Parathyroid adenoma (tissue), 2 donors: ENCODE measurements at regions not wholly inside any gene's neighbourhood (a gene's known extent, or its start where the extent isn't known, plus 50 kb on each side); places are given as distances from the start of the nearest gene placed in this dataset.

Source experiments
- H2AFZ ChIP-seq: fragments of 300-600 bp; sonication (generic); one replicate; pipeline ENCODE4 v1.7.0; 2017; ENCODE audit warnings: antibody characterized with exemption, mild to moderate bottlenecking
- H3K27ac ChIP-seq: fragments of 300-600 bp; sonication (generic); one replicate; pipeline ENCODE4 v1.7.0; 2017
- H3K27me3 ChIP-seq: fragments of 300-600 bp; sonication (generic); one replicate; pipeline ENCODE4 v1.7.0; 2017; ENCODE audit warnings: low read length; ENCODE audit not compliant: control insufficient read depth, insufficient read depth
- H3K36me3 ChIP-seq: fragments of 300-600 bp; sonication (generic); one replicate; pipeline ENCODE4 v1.7.0; 2017; ENCODE audit warnings: low read length; ENCODE audit not compliant: control insufficient read depth, insufficient read depth
- H3K4me1 ChIP-seq: fragments of 300-600 bp; sonication (generic); one replicate; pipeline ENCODE4 v1.7.0; 2017; ENCODE audit warnings: control low read depth
- H3K4me2 ChIP-seq: fragments of 300-600 bp; sonication (generic); one replicate; pipeline ENCODE4 v1.7.0; 2017; ENCODE audit warnings: low read length
- H3K4me3 ChIP-seq: fragments of 300-600 bp; sonication (generic); one replicate; pipeline ENCODE4 v1.7.0; 2017; ENCODE audit warnings: low read depth, low read length
- H3K79me2 ChIP-seq: fragments of 300-600 bp; sonication (generic); one replicate; pipeline ENCODE4 v1.7.0; 2017; ENCODE audit warnings: control low read depth
- H3K9ac ChIP-seq: fragments of 300-600 bp; sonication (generic); one replicate; pipeline ENCODE4 v1.7.0; 2017; ENCODE audit warnings: mild to moderate bottlenecking
- H3K9me3 ChIP-seq: fragments of 300-600 bp; sonication (generic); one replicate; pipeline ENCODE4 v1.7.0; 2017; ENCODE audit warnings: low read length; ENCODE audit not compliant: control insufficient read depth
- CTCF ChIP-seq: fragments of 300-600 bp; sonication (generic); IDR thresholded peaks from one replicate; pipeline ENCODE4 v1.7.0; 2017; ENCODE audit warnings: antibody characterized with exemption, mild to moderate bottlenecking
- donor health status: primary hyperparathyroidism.

- Histone ChIP-seq H2AFZ (no peak overlapping the region), H3K36me3 (no peaks in the 10 kb centered on the region), H3K9me3 (no peaks in the 10 kb centered on the region), H3K4me3 (no peak overlapping the region), H3K79me2 (no peaks in the 10 kb centered on the region), H3K27ac (no peak overlapping the region), H3K9ac (no peak overlapping the region), H3K4me2 (no peak overlapping the region), H3K27me3 (no peaks in the 10 kb centered on the region), H3K4me1 (no peaks in the 10 kb centered on the region)
- TF ChIP-seq CTCF = no peak
Measured at GRCh38 chr3:87390821-87391220, 114.4 kb upstream of the POU1F1 start.

- H2AFZ ChIP-seq = no peak overlapping the region
- H3K4me3 ChIP-seq = no peak overlapping the region
- no peak overlapping the region for H3K27ac ChIP-seq
- H3K4me1 ChIP-seq = no peaks in the 10 kb centered on the region
- H3K9me3 ChIP-seq = no peaks in the 10 kb centered on the region
- no peak overlapping the region for H3K4me2 ChIP-seq
- no peaks in the 10 kb centered on the region for H3K36me3 ChIP-seq
- H3K79me2 ChIP-seq = no peaks in the 10 kb centered on the region
- TF ChIP-seq CTCF = no peak
- no peaks in the 10 kb centered on the region for H3K27me3 ChIP-seq
- H3K9ac ChIP-seq = no peak overlapping the region
Measured at GRCh38 chr3:87390353-87390752, 114.0 kb upstream of the POU1F1 start.

- H3K4me1 ChIP-seq = no peaks in the 10 kb centered on the region
- H2AFZ ChIP-seq = no peak overlapping the region
- no peak for TF ChIP-seq CTCF
- H3K9ac ChIP-seq = no peak overlapping the region
- no peaks in the 10 kb centered on the region for H3K36me3 ChIP-seq
- no peak overlapping the region for H3K27ac ChIP-seq
- H3K4me2 ChIP-seq = no peak overlapping the region
- no peaks in the 10 kb centered on the region for H3K27me3 ChIP-seq
- H3K9me3 ChIP-seq = no peaks in the 10 kb centered on the region
- H3K4me3 ChIP-seq = no peak overlapping the region
- no peaks in the 10 kb centered on the region for H3K79me2 ChIP-seq
Measured at GRCh38 chr3:87375231-87375682, 98.9 kb upstream of the POU1F1 start.

- Histone ChIP-seq H3K4me2 (no peak overlapping the region), H3K4me1 (no peaks in the 10 kb centered on the region), H3K4me3 (no peak overlapping the region), H3K9me3 (no peaks in the 10 kb centered on the region), H2AFZ (no peak overlapping the region), H3K36me3 (no peaks in the 10 kb centered on the region), H3K27me3 (no peaks in the 10 kb centered on the region), H3K79me2 (no peaks in the 10 kb centered on the region), H3K27ac (no peak overlapping the region), H3K9ac (no peak overlapping the region)
- TF ChIP-seq CTCF = no peak
Measured at GRCh38 chr3:87370007-87370406, 93.6 kb upstream of the POU1F1 start.

- H3K9ac ChIP-seq = no peak overlapping the region
- no peak overlapping the region for H3K27ac ChIP-seq
- H3K27me3 ChIP-seq = no peaks in the 10 kb centered on the region
- no peaks in the 10 kb centered on the region for H3K79me2 ChIP-seq
- no peak for TF ChIP-seq CTCF
- H3K4me1 ChIP-seq = no peaks in the 10 kb centered on the region
- H3K4me3 ChIP-seq = no peak overlapping the region
- H3K4me2 ChIP-seq = no peak overlapping the region
- no peaks in the 10 kb centered on the region for H3K36me3 ChIP-seq
- no peaks in the 10 kb centered on the region for H3K9me3 ChIP-seq
- no peak overlapping the region for H2AFZ ChIP-seq
Measured at GRCh38 chr3:87367736-87368135, 91.4 kb upstream of the POU1F1 start.
